ENCODE measurements at regions not wholly inside any gene's neighbourhood (a gene's known extent, or its start where the extent isn't known, plus 50 kb on each side); places are given as distances from the start of the nearest gene placed in this dataset.

GRCh38 chr7:41599760-41600159 is 103.1 kb downstream of the INHBA start:
- ATAC-seq (ENCODE audit: low read depth) (no peak), DNase-seq (no peak)
- Mint-ChIP-seq H3K4me1 (no peaks in the 10 kb centered on the region), H3K27ac (no peak overlapping the region), H3K27me3 (no peaks in the 10 kb centered on the region), H3K4me3 (no peak overlapping the region), H3K9me3 (ENCODE audit: insufficient read depth) (peaks cover 2% of the 10 kb centered on the region)
- intact Hi-C loops (cut with micrococcal nuclease) = no loop called here
- WGBS (ENCODE audit: insufficient coverage) = 74% methylated on average over 4 of the region's 4 CpGs
- Histone ChIP-seq H3K79me2 (ENCODE audit: control insufficient read depth, insufficient read depth, low read length) (no peaks in the 10 kb centered on the region), H4K20me1 (ENCODE audit: control insufficient read depth, insufficient read depth, low read length, poor library complexity, severe bottlenecking) (no peaks in the 10 kb centered on the region), H2AFZ (ENCODE audit: insufficient read depth, low read depth, low read length, poor library complexity, severe bottlenecking) (no peak overlapping the region), H3K27me3 (replicated peaks in 1 of 4; ENCODE audit: control extremely low read depth in 1 of 4, control insufficient read depth in 3 of 4, insufficient read depth in 4 of 4, low read length in 3 of 4) (no peaks in the 10 kb centered on the region), H3K4me2 (replicated peaks; ENCODE audit: low read depth, low read length, poor library complexity, severe bottlenecking) (no peak overlapping the region), H3K27ac (ENCODE audit: low read length in 2 of 2) (no peak overlapping the region), H3K36me3 (replicated peaks in 1 of 2; ENCODE audit: control extremely low read depth in 1 of 2, control insufficient read depth in 1 of 2, extremely low read depth in 1 of 2, insufficient read depth in 2 of 2, low read length in 1 of 2) (no peaks in the 10 kb centered on the region), H3K9me3 (ENCODE audit: control extremely low read depth in 1 of 3, control insufficient read depth in 2 of 3, insufficient read depth in 1 of 3, low read length in 2 of 3) (peaks cover 0 to 11% (median 3%) of the 10 kb centered on the region in 3 donors), H3K9ac (ENCODE audit: low read length) (no peak overlapping the region), H3K4me3 (ENCODE audit: control extremely low read depth in 1 of 5, extremely low read depth in 1 of 5, insufficient read depth in 1 of 5, low read depth in 2 of 5, low read length in 4 of 5) (no peak overlapping the region), H3K4me1 (ENCODE audit: control insufficient read depth in 2 of 2, insufficient read depth in 2 of 2, low read length in 2 of 2) (no peaks in the 10 kb centered on the region)
- POLR2A ChIA-PET = no interaction called here
- TF ChIP-seq CTCF (IDR thresholded peaks at IDR 0.05) (no peak), EZH2 (IDR thresholded peaks at IDR 0.05; ENCODE audit: borderline replicate concordance, insufficient read depth, low read depth, low read length, poor library complexity, severe bottlenecking) (no peak)
- CTCF ChIA-PET = no interaction called here

- Mint-ChIP-seq H3K27ac (no peak overlapping the region), H3K27me3 (peaks cover 15% of the 10 kb centered on the region), H3K4me3 (no peak overlapping the region), H3K9me3 (ENCODE audit: insufficient read depth) (peaks cover 4% of the 10 kb centered on the region), H3K4me1 (no peaks in the 10 kb centered on the region)
- ChIA-PET CTCF (no interaction called here), POLR2A (no interaction called here)
- peaks cover 0 to 11% (median 0%) of the 10 kb centered on the region in 3 donors for H3K9me3 ChIP-seq (ENCODE audit: control extremely low read depth in 1 of 3, control insufficient read depth in 2 of 3, insufficient read depth in 1 of 3, low read length in 2 of 3)
- H3K4me1 ChIP-seq (ENCODE audit: control insufficient read depth in 2 of 2, insufficient read depth in 2 of 2, low read length in 2 of 2) = no peaks in the 10 kb centered on the region
- intact Hi-C loops (cut with micrococcal nuclease) = no loop called here
- H3K27ac ChIP-seq (ENCODE audit: low read length in 2 of 2) = no peak overlapping the region
- no peak for TF ChIP-seq CTCF (IDR thresholded peaks at IDR 0.05)
- TF ChIP-seq EZH2 (IDR thresholded peaks at IDR 0.05; ENCODE audit: borderline replicate concordance, insufficient read depth, low read depth, low read length, poor library complexity, severe bottlenecking) = no peak
- ATAC-seq (ENCODE audit: low read depth) (no peak), DNase-seq (no peak)
- H3K4me2 ChIP-seq (replicated peaks; ENCODE audit: low read depth, low read length, poor library complexity, severe bottlenecking) = no peak overlapping the region
- no peaks in the 10 kb centered on the region for H3K36me3 ChIP-seq (replicated peaks in 1 of 2; ENCODE audit: control extremely low read depth in 1 of 2, control insufficient read depth in 1 of 2, extremely low read depth in 1 of 2, insufficient read depth in 2 of 2, low read length in 1 of 2)
- no peak overlapping the region for H3K9ac ChIP-seq (ENCODE audit: low read length)
- no peak overlapping the region for H3K4me3 ChIP-seq (ENCODE audit: control extremely low read depth in 1 of 5, extremely low read depth in 1 of 5, insufficient read depth in 1 of 5, low read depth in 2 of 5, low read length in 4 of 5)
- H4K20me1 ChIP-seq (ENCODE audit: control insufficient read depth, insufficient read depth, low read length, poor library complexity, severe bottlenecking) = no peaks in the 10 kb centered on the region
- no peaks in the 10 kb centered on the region for H3K27me3 ChIP-seq (replicated peaks in 1 of 4; ENCODE audit: control extremely low read depth in 1 of 4, control insufficient read depth in 3 of 4, insufficient read depth in 4 of 4, low read length in 3 of 4)
- no peak overlapping the region for H2AFZ ChIP-seq (ENCODE audit: insufficient read depth, low read depth, low read length, poor library complexity, severe bottlenecking)
- H3K79me2 ChIP-seq (ENCODE audit: control insufficient read depth, insufficient read depth, low read length) = no peaks in the 10 kb centered on the region
Measured at GRCh38 chr7:41592794-41593193, 110.1 kb downstream of the INHBA start.
